ENCODE measurements at regions not wholly inside any gene's neighbourhood (a gene's known extent, or its start where the extent isn't known, plus 50 kb on each side); places are given as distances from the start of the nearest gene placed in this dataset.
A peak's percentile ranks its signal among the peaks of the same experiment; 100 is the strongest.

DNA sequence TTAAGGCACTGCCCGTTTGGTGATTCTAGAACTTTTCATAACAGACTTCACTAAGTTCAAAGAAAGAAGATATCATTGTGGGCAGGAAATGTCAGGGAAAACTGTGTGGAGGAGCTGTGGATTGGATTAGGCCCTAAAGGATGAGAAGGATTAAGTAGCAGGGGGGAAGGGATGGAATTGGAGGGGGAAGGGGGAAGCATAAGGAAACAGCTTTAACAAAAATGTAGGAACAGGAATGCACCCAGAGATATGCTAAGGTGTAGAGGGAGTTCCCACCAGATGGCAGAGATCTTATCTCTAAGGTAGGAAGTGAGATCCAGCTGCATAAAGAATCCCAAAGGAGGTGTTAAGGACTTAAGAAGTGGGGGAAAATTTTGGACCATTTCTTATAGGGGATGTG, 114.5 kb downstream of the LARP7 start:
- H4K5ac ChIP-seq (ENCODE audit: insufficient read length, low read depth, low read length), result no peak overlapping the region
- no peak overlapping the region for H2AFZ ChIP-seq (ENCODE audit: low read length)
- no peak overlapping the region for H3K14ac ChIP-seq (ENCODE audit: insufficient read depth, low read length)
- no peaks in the 10 kb centered on the region for H3K27me3 ChIP-seq (ENCODE audit: insufficient read depth, low read length)
- Mint-ChIP-seq H3K27ac (peak overlapping the region; percentile 95 to 100 (median 99)), H3K36me3 (ENCODE audit: insufficient read depth in 1 of 3, low read depth in 3 of 3) (peaks cover 10 to 31% (median 22%) of the 10 kb centered on the region in 3 experiments), H3K4me1 (peaks cover 50 to 53% of the 10 kb centered on the region in 2 experiments), H3K4me3 (peak overlapping the region in 1 of 2 experiments; percentile 70; a peak in 3 of 5 replicates), H3K27me3 (ENCODE audit: low read depth) (no peaks in the 10 kb centered on the region), H3K9me3 (no peaks in the 10 kb centered on the region; a peak in 1 of 5 replicates)
- H4K91ac ChIP-seq (ENCODE audit: insufficient read length, low read depth, low read length), result no peak overlapping the region
- H3K79me2 ChIP-seq (ENCODE audit: insufficient read depth, low read length), result peaks cover 2% of the 10 kb centered on the region; the same call in 1 of the 2 replicates
- no peaks in the 10 kb centered on the region for H3K23me2 ChIP-seq (ENCODE audit: insufficient read length, low read depth, low read length, poor library complexity, severe bottlenecking)
- no peaks in the 10 kb centered on the region for H4K20me1 ChIP-seq (ENCODE audit: control insufficient read depth, insufficient read depth, insufficient read length)
- no peak overlapping the region for H3K4ac ChIP-seq (ENCODE audit: low read depth, low read length)
- H3K9ac ChIP-seq (ENCODE audit: extremely low read depth, insufficient read length, low read length), result no peak overlapping the region
- no peak overlapping the region for H2BK120ac ChIP-seq (ENCODE audit: low read depth, low read length, poor library complexity, severe bottlenecking)
- H3K56ac ChIP-seq (ENCODE audit: insufficient read length, low read depth, low read length), result no peak overlapping the region
- H3K4me2 ChIP-seq (ENCODE audit: insufficient read depth, insufficient read length, low read length), result peak overlapping the region; percentile 5
- H2BK15ac ChIP-seq (ENCODE audit: low read depth, low read length), result no peak overlapping the region
- no peaks in the 10 kb centered on the region for H3K79me1 ChIP-seq (ENCODE audit: insufficient read depth, low read depth, low read length, poor library complexity, severe bottlenecking)
- no peaks in the 10 kb centered on the region for H3K9me3 ChIP-seq (ENCODE audit: control insufficient read depth, low read depth, low read length)
- H3K18ac ChIP-seq (ENCODE audit: insufficient read length, low read depth, low read length), result peak overlapping the region; percentile 29
- WGBS (ENCODE audit: extremely low coverage, insufficient read length, low lambda C conversion rate), result no CpG with 5 or more reads among the region's 1 CpG
- TF ChIP-seq, protein P1, sequence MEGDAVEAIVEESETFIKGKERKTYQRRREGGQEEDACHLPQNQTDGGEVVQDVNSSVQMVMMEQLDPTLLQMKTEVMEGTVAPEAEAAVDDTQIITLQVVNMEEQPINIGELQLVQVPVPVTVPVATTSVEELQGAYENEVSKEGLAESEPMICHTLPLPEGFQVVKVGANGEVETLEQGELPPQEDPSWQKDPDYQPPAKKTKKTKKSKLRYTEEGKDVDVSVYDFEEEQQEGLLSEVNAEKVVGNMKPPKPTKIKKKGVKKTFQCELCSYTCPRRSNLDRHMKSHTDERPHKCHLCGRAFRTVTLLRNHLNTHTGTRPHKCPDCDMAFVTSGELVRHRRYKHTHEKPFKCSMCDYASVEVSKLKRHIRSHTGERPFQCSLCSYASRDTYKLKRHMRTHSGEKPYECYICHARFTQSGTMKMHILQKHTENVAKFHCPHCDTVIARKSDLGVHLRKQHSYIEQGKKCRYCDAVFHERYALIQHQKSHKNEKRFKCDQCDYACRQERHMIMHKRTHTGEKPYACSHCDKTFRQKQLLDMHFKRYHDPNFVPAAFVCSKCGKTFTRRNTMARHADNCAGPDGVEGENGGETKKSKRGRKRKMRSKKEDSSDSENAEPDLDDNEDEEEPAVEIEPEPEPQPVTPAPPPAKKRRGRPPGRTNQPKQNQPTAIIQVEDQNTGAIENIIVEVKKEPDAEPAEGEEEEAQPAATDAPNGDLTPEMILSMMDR (conservative IDR thresholded peaks at IDR 0.05), result no peak
- no peak overlapping the region for H2AK5ac ChIP-seq (ENCODE audit: insufficient read length, low read length)
- no peak overlapping the region for H3K23ac ChIP-seq (ENCODE audit: insufficient read length, low read depth, low read length)
- no peak overlapping the region for H2BK20ac ChIP-seq (ENCODE audit: low read depth, low read length, poor library complexity, severe bottlenecking)
- H3K27ac ChIP-seq (ENCODE audit: insufficient read length, low read depth, low read length), result peak overlapping the region; percentile 94
- no peak overlapping the region for H3T11ph ChIP-seq (ENCODE audit: low read length)
- DNase-seq, result peak; percentile 56
- H3K4me1 ChIP-seq (ENCODE audit: insufficient read depth, low read length), result peaks cover 12% of the 10 kb centered on the region
- peak overlapping the region; percentile 56 for H2BK5ac ChIP-seq (ENCODE audit: insufficient read length, low read length)
- no peak overlapping the region for H2BK12ac ChIP-seq (ENCODE audit: insufficient read length, low read depth, low read length)
- H4K8ac ChIP-seq (replicated peaks; ENCODE audit: insufficient read length, low read depth, low read length), result no peak overlapping the region

All from H9 (cell line).